ENCODE measurements at regions not wholly inside any gene's neighbourhood (a gene's known extent, or its start where the extent isn't known, plus 50 kb on each side); places are given as distances from the start of the nearest gene placed in this dataset.

GRCh38 chr3:194075088-194075615 is 60.8 kb upstream of the HES1 start:
- Mint-ChIP-seq H3K36me3 (ENCODE audit: insufficient read depth, unreplicated experiment) (peaks cover 16% of the 10 kb centered on the region), H3K4me3 (ENCODE audit: low read depth, unreplicated experiment) (no peak overlapping the region), H3K27me3 (ENCODE audit: unreplicated experiment) (no peaks in the 10 kb centered on the region), H3K27ac (ENCODE audit: unreplicated experiment) (no peak overlapping the region), H3K4me1 (ENCODE audit: low read depth, unreplicated experiment) (peaks cover 64% of the 10 kb centered on the region), H3K9me3 (ENCODE audit: low read depth, unreplicated experiment) (peaks cover 4% of the 10 kb centered on the region)
- BruUV-seq (replicated peaks), result no TSS peak
- CTCF ChIA-PET, result interaction anchor here (0.9 to 1.6 kb wide), 7 partner anchors 10 to 241 kb away, joined by 3 to 5 read pairs (median 4); no protein-coding TSS in a partner anchor
- intact Hi-C loops (cut with micrococcal nuclease; ENCODE audit: unreplicated experiment), result loop anchor here (5.0 kb wide), 1 partner anchor 247 kb away; no protein-coding TSS in a partner anchor
- no peak for DNase-seq
- TF ChIP-seq, protein P1, sequence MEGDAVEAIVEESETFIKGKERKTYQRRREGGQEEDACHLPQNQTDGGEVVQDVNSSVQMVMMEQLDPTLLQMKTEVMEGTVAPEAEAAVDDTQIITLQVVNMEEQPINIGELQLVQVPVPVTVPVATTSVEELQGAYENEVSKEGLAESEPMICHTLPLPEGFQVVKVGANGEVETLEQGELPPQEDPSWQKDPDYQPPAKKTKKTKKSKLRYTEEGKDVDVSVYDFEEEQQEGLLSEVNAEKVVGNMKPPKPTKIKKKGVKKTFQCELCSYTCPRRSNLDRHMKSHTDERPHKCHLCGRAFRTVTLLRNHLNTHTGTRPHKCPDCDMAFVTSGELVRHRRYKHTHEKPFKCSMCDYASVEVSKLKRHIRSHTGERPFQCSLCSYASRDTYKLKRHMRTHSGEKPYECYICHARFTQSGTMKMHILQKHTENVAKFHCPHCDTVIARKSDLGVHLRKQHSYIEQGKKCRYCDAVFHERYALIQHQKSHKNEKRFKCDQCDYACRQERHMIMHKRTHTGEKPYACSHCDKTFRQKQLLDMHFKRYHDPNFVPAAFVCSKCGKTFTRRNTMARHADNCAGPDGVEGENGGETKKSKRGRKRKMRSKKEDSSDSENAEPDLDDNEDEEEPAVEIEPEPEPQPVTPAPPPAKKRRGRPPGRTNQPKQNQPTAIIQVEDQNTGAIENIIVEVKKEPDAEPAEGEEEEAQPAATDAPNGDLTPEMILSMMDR (IDR thresholded peaks at IDR 0.05; ENCODE audit: unreplicated experiment), result no peak

DNA sequence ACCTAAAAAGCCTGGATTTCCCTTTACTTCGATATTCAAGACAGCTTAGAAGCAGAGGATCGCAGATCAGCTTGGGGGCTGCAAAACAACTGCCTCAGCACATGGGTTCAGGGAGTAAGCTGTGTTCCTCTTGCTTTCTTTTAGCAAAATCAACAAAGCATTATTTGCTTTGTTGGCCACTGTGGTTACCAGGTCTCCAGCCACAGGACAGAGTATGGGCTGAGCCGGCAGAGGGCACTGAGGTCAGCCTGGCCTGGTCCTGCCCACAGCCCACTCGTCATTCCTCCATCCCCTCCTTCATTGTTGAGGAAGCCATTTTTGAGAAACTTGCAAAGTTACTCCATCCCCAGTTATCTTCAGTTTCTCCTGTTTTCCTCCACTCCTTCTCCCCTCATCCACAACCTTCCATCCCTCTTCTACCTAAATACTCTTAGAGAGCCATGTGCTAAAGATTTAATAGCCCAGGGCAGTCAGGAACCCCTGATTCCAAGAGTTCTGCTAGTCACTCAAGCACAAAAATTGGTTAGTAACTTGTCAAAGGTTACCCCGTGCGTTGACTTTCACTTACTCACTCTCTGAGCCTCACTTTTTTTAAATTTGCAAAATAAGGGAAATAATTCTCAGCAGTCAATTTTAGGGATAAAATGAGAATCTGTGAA is 60.0 kb upstream of the HES1 start:
- Mint-ChIP-seq H3K36me3 (ENCODE audit: insufficient read depth, unreplicated experiment) (peaks cover 9% of the 10 kb centered on the region), H3K9me3 (ENCODE audit: low read depth, unreplicated experiment) (peaks cover 4% of the 10 kb centered on the region), H3K4me1 (ENCODE audit: low read depth, unreplicated experiment) (peaks cover 62% of the 10 kb centered on the region), H3K4me3 (ENCODE audit: low read depth, unreplicated experiment) (no peak overlapping the region), H3K27ac (ENCODE audit: unreplicated experiment) (no peak overlapping the region), H3K27me3 (ENCODE audit: unreplicated experiment) (no peaks in the 10 kb centered on the region)
- no TSS peak for BruUV-seq (replicated peaks)
- intact Hi-C loops (cut with micrococcal nuclease; ENCODE audit: unreplicated experiment), result loop anchor here (5.0 kb wide), 1 partner anchor 246 kb away; no protein-coding TSS in a partner anchor
- DNase-seq, result peak; percentile 67
- CTCF ChIA-PET, result interaction anchor here (0.9 to 1.6 kb wide), 6 partner anchors 10 to 240 kb away, joined by 3 to 5 read pairs (median 4); no protein-coding TSS in a partner anchor
- TF ChIP-seq, protein P1 (IDR thresholded peaks at IDR 0.05; ENCODE audit: unreplicated experiment), result peak; percentile 21

GRCh38 chr3:194076475-194076874 is 59.5 kb upstream of the HES1 start:
- DNase-seq, result no peak
- H3K27ac Mint-ChIP-seq (ENCODE audit: unreplicated experiment), result no peak overlapping the region
- TF ChIP-seq, protein P1 (IDR thresholded peaks at IDR 0.05; ENCODE audit: unreplicated experiment), result no peak
- H3K4me3 Mint-ChIP-seq (ENCODE audit: low read depth, unreplicated experiment), result no peak overlapping the region
- CTCF ChIA-PET, result no interaction called here
- peaks cover 4% of the 10 kb centered on the region for H3K9me3 Mint-ChIP-seq (ENCODE audit: low read depth, unreplicated experiment)
- H3K36me3 Mint-ChIP-seq (ENCODE audit: insufficient read depth, unreplicated experiment), result peaks cover 6% of the 10 kb centered on the region
- intact Hi-C loops (cut with micrococcal nuclease; ENCODE audit: unreplicated experiment), result loop anchor here (5.0 kb wide), 1 partner anchor 246 kb away; no protein-coding TSS in a partner anchor
- no TSS peak for BruUV-seq (replicated peaks)
- peaks cover 62% of the 10 kb centered on the region for H3K4me1 Mint-ChIP-seq (ENCODE audit: low read depth, unreplicated experiment)
- no peaks in the 10 kb centered on the region for H3K27me3 Mint-ChIP-seq (ENCODE audit: unreplicated experiment)

DNA sequence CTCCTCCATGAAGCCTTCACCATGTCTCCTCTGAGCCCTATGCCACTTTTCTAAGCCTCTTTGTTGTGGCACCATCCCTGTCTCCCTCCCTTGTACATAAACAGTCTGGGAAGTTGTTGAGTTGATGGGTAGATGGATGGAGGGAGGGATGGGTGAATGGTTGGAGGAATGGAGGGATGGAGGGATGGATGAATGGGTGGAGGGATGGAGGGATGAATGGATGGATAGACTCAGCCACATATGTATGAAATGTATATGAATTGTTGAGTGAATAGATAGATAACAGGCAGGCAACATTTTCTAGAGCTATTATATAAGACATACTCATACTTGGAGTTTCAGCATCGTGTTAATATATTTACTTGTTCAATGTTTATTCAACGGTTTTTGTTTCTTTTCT is 58.3 kb upstream of the HES1 start:
- Mint-ChIP-seq H3K27ac (ENCODE audit: unreplicated experiment) (no peak overlapping the region), H3K36me3 (ENCODE audit: insufficient read depth, unreplicated experiment) (peaks cover 4% of the 10 kb centered on the region), H3K4me3 (ENCODE audit: low read depth, unreplicated experiment) (no peak overlapping the region), H3K27me3 (ENCODE audit: unreplicated experiment) (no peaks in the 10 kb centered on the region), H3K4me1 (ENCODE audit: low read depth, unreplicated experiment) (peaks cover 60% of the 10 kb centered on the region), H3K9me3 (ENCODE audit: low read depth, unreplicated experiment) (peaks cover 4% of the 10 kb centered on the region)
- CTCF ChIA-PET, result interaction anchor here (0.6 to 1.0 kb wide), 2 partner anchors 18 to 53 kb away, joined by 3 to 6 read pairs; no protein-coding TSS in a partner anchor
- no peak for DNase-seq
- BruUV-seq (replicated peaks), result no TSS peak
- intact Hi-C loops (cut with micrococcal nuclease; ENCODE audit: unreplicated experiment), result loop anchor here (5.0 kb wide), 1 partner anchor 245 kb away; no protein-coding TSS in a partner anchor
- TF ChIP-seq, protein P1 (IDR thresholded peaks at IDR 0.05; ENCODE audit: unreplicated experiment), result no peak

Measured in Calu3 (cell line).